ENCODE measurements at regions not wholly inside any gene's neighbourhood (a gene's known extent, or its start where the extent isn't known, plus 50 kb on each side); places are given as distances from the start of the nearest gene placed in this dataset.
A peak's percentile ranks its signal among the peaks of the same experiment; 100 is the strongest.

DNA sequence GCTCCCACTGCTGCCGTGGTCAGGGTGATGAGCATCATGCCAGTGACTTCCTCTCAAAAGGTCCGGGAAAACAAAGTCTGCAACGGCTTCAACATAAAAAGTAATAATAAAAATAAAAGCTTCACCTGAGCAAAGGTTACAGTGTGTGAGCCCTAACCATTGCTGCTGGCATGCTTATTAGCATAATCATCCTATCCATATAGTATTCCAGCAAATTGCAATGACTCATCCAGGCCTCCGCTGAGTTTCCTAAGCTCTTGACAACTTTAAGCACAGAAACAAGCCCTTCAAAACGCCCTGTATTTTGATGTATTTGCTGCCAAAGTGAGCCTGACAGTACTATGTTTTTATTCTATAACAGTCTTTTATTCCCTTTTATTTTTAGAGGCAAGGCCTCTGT lies 100.5 kb downstream of the AASDH start:
- DNase-seq, result no peak

DNA sequence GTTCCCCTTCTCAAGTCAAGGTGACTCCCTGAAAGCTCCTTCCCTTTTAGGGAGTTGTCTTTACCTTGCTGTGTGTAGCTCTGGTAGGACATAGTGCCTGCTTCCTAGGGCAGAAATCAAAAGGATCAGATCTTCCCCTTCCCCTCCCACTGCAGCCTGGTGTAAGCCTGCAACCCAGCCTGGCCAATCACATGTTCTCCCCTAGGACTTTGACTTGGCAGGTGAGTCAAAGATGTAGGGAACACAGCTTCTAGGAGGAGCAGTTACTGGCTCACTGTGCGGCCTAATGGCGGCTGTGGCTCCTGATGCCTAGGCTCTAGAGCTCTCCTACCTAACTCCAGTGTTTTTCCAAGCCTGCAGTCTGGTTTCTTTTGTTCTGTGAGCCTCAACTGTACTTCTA lies 103.9 kb downstream of the AASDH start:
- no peak for DNase-seq

DNA sequence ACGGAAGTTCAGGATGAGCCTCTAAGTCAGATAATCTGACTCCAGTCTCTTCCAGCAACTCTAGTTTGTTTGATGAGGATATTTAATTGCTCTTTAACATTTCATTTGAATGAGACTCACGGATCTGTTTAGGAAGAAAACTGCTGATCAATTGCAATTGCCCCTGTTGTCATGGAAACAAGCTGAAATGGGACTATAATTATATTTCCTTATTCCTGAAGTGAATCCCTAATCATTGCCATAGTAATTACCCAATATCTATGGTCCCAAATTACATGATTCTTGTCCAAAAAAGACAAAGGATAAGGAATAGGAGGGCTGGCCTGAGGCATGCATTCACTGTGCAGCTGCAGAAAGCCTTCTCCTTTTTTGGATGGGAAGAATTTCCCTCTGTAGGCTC lies 105.3 kb downstream of the AASDH start:
- DNase-seq, result no peak

DNA sequence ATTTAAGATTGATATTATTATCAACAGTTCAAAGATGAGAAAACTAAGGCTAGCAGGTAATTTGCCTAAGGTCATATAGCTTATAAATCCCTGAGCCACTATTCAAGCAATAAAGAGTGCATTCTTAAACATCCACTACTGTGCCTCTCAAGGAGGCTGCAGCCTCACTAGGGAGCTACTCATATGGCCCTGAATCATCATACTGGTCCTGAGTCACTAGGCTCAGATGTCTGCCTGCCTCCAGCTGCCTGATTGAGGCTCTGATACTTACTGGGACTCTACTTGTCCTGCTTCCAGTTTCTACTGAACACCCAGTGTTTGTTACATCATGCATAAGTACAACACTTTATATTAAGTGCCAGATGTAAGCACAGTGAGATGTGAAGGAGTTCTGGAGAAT lies 110.7 kb downstream of the AASDH start:
- DNase-seq, result no peak

DNA sequence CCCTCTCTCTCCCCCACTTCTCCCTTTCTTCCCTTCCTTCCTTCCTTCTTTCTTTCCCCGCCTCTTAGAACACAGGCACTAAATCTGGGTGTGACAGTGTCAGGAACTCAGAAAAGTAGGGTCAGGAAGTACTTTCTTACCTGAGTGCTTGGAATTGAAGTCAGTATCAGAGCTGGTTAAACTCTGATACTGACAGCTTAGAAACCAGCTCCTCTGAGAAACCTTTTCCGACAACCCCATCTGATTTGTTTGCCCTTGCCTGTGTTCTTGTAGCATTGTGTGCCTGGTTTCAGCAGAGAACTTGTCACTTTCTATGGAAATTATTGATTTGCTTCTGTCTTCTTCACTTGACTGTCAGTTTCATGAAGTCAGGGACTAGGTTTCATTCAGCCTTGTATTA lies 113.9 kb downstream of the AASDH start:
- no peak for DNase-seq

DNA sequence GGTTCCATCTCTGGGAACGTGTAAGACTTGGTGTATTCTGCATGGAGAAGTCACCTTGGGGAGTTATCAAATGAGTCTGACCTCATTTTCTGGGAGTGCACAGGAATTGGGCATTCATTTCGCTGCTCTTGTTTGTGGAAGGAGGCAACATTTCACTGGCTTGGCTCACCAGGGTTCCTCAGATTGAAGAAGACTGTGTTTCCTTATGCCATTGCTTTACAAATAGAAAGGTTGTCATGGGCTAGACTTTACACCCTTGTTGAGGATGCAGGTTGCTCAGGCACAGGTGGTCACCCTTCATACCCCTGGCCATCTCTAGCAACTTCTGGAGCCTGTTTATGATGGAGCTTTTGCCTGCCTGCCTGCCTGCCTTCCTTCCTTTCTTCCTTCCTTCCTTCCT lies 114.4 kb downstream of the AASDH start:
- no peak for DNase-seq

DNA sequence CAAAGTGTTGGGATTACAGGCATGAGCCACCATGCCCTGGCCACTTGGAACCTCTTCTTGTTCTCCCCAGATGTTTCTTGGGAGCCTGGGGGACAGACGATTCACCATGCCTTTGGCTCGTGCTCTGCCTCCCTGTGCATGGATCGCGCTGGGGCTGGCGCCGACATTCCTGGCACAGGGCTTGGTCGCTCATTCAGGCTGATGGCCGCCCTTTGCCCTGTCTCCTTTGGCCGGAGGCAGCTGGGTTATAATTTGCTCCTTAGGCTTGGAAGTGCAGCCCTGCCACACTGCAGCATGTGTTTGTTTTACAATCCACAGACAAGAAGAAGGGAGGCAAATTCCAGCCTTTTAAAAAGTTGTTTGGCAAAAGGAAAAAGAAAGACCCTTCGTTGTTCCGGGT lies 115.3 kb downstream of the AASDH start:
- no peak for DNase-seq

DNA sequence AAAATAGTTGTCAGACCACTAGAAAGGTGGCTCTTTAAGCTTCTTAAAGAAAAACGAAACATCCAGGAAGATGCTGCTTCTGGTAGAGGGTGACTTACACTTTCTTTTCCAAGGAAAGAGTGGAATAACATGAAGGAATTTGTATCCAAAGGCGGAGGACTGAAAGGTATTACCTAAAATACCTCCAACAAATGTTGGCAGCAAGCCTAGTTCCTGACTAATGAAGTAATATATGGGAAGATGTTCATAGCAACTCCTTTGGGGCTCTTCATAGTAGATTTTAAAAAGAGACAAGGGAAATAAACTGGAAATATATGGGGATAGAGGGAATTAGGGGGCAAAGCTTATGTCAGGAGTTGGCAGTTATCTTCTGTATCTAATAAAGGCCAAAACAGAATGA lies 116.2 kb downstream of the AASDH start:
- no peak for DNase-seq

DNA sequence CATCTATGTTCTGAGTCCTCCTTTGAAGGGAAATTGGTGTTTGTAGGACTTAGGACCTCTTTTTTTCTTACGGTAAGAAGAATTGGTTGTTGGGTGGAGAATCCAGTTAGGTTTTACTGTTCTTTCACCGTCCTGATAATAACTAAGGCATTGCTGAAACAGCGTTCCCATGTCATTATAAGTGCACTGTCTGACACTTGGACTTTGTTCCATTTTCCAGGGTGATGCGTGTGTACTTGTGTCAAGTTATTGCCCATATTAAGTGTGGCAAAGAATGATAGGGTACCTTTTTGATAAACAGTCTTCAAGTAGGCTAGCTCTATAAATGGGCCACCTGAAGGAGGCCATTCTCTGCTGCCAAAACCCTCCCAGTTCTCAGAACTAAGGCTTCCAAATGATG lies 119.7 kb downstream of the AASDH start:
- no peak for DNase-seq

DNA sequence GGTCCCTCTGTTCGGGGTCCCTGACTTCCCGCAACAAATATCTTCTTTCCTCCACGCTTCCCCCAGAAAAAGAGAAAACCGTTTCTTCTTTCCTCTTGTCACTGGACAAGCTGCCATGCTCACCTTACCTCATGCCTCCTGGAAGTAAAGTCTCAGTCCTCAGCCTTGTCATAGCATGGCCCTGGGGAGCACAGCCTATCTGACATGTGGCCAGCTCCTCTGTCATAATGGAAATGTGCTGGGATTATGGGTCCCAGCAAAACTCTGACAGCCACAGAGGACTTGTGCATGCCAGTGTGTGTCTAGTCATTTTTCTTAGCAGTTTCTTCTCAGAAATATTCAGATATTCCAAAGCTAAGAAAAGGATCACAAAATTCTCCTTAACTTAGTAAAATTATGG lies 122.4 kb downstream of the AASDH start:
- no peak for DNase-seq

DNA sequence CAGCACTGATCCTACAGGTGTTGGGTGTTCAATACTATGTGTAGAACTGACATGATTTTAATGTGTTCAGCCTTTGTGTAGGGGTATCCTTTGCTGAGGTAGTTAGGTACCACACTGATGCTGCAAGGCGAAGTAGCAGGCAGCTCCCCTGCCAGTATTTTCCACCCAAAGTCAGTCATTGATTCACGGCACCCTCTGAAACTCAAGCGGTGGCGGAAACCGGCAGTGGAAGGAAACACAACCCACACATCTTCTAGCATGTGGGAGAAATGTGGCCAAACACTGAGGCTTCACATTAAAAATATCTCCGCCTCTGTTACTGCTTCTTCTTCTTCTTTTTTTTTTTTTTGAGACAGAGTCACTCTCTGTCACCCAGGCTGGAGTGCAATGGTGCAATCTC lies 126.3 kb downstream of the AASDH start:
- DNase-seq, result peak; percentile 69

DNA sequence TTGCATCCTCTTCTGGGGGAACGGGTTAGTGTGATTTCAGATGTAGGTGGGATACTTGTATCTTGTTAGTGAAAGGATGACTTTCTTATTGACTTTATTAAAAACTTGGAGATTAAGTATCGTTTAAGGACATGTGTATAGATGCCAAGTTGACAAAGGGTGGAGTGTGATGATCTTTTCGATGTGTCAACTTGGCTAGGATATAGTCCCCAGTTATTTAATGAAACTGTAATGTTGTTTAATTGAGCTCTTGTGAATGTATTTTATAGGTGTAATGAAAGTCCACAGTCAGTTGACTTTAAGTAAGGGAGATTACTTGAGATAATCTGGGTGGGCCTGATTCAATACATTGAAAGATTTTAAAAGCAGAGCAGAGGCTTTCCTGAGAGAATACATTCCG lies 127.0 kb downstream of the AASDH start:
- no peak for DNase-seq

DNA sequence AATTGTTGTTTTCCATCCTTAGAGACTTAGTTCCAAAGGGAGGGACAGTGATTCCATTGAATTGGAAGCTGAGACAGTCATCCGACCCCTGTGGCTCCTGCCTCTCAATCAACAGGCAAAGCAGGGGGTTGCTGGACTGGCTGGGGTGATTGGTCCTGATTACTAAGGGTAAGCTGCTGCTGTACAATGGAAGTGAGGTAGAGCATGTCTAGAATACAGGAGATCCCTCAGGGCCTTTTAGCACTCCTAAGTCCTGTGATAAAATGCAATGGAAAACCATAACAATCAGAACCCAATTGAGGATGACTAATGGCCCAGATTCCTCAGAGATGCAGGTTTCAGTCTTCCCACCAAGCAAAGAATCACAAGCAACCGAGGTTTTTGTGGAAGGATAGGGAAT lies 127.6 kb downstream of the AASDH start:
- DNase-seq, result no peak

DNA sequence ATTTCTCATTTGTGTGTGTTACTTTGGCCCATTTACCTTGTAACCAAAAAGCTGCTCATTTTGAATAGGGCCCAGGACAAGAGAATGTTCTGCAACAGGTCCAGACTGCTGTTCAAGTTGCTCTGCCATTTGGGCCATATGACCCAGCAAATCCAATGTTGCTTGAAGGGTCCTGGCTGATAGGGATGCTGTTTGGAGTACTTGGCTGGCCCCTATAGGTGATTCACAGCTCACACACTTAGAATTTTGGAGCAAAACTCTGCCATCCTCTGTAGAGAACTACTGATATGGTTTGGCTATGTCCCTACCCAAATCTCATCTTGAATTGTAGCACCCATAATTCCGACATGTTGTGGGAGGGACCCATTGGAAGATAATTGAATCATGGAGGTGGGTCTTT lies 131.5 kb downstream of the AASDH start:
- no peak for DNase-seq

DNA sequence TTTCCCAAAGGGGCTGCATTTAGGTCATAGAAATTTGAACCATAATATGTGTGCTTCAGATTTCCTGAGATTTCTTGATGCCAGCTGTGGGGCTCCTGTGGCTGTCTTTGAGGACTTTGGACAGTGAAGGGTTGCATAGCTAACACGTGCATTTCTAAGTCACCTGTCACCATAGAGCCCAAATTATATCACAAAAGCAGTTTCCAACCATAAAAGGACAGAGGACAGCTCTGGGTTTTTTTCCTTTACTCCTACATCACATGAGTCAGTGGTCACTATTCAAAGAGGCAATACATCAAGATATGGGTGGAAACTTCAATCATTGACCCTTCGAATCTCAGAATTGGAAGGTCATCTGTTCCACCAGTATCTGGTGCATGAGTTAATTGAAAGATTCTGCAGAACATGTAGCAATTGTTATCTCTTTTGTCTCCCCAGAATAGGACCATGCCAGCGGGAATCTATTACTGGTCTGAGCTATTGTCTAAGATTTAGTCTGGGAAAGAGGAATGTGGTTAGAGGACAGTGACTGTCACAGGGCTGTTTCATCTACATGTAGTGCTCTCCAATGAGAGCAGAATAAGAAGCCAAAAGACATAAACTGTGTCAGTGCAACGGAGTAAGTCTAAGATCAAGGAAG lies 133.5 kb downstream of the AASDH start:
- no peak for DNase-seq

DNA sequence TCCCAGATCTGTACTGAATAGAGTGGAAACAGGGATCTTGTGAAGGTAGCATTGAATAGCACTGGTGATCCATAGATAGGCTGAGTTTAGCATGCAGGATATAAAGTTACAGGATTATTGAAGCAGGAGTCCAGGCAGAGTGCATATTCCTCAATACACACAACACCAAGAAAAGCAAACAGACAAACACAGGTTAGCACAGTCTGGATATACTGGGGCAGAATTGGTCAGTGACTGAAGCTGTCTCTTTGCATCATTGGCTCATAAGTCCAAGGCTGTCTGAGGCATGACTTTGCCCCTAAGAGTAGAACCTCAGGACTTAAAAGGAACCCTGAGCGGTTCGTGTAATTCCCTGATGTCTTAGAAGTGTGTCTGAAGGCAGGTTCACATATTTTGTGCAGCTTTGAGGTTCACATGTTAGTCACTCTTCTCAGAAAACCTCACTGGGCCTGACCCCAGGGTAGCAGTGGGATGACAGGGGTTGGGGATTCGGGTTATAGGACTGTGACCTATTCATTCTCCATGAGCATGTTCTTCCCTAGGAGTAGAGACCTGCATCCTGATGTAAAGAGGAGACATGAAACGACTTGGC lies 134.6 kb downstream of the AASDH start:
- no peak for DNase-seq

DNA sequence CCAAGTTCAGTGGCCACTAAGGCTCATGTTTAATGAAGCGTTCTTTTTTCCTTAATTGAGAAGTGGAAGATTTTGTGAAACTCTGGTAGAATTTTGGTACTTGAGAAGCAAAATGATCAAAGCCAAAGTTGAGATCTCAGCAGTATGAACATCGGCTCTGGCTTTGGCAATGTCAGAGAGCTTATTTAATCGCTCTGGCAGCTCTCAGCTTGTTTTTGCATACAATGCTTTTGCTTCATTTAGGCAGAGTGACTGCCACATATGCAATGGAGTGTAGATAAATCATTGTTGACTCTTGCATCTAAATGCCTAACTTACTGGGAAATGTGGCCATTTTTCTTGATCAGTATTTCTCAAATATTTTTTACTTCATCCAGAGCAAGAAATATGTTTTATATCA lies 135.7 kb downstream of the AASDH start:
- DNase-seq, result no peak

DNA sequence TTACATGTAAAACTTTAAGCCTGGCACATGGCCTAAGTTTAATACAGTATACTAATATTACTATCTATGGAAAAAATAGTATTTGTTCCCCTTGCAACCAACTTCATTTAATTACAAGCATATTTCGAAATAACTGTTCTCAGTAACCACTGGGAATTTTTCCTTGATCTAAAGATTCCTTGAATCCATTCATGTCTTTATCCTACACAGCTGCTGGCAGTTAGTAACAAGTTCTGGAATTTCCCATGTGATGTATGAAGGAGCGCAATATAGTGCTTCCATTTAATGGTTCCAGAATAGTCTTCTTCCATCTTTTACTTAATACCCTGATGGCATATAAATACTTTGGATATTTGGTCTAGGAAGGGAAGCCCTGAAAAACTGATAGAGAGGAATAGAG lies 136.5 kb downstream of the AASDH start:
- no peak for DNase-seq

DNA sequence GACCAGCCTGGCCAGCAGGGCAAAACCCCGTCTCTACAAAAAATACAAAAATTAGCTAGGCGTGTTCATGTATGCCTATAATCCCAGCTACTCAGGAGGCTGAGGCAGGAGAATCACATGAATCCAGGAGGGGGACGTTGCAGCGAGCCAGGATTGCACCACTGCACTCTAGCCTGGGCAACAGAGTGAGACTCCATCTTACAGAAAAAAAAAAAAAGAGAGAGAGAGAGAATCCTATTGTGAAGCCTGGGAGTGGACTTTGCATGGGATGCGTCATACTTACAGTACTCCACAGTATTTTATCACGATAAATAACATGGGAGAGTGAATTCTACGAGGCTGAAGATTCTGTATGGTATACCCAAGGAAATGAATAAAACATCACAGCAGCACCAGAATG lies 139.6 kb downstream of the AASDH start:
- no peak for DNase-seq

DNA sequence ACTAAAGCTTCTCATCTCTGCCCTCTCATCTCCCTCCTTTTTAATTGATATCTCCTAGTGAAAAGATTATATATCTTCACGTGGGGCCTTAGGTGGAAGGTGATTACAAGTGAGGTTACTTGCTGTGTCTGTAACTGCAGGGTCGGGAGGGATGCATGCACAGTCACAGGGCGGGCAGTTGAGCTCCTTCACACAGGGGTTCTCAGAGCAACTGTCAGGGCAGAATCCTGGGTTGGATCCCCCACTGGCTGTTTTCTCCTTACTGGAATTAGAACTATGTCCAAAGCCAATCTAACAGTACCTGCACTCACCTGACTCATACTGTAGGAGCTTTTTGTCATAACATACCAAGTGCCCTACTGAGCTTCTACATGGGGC lies 141.1 kb downstream of the AASDH start:
- DNase-seq, result no peak

DNA sequence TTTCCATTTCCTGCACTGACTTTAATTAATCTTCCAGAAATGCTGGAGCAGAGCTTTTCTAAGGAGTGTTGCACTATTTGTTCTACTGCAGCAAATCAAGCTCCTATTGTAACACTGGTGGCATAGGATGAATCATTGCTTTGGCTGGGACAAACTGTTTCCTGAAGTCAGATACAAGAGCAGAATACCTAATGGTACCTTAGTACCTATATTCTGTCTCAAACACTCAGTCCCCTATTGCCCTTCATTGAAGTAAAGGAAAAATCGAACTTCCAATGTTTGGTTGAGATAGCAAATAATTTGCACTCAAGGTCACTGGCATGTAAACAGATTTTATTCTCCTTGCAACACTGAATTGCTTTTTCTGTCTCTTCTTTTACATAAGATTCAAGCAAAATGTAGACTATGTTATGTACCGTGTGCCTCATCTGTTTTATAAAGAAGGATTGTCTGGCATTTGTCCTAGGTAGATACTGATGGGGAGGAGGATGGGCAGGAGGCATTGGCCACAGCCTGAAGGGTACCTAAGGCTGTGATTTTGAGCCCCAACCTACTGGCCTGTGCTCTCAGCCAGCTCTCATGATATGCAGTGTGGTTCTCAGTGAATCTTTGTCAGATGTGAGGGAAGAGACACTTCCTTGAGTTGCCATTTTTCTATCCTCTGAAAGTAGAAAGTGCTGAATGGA lies 141.6 kb downstream of the AASDH start:
- no peak for DNase-seq

DNA sequence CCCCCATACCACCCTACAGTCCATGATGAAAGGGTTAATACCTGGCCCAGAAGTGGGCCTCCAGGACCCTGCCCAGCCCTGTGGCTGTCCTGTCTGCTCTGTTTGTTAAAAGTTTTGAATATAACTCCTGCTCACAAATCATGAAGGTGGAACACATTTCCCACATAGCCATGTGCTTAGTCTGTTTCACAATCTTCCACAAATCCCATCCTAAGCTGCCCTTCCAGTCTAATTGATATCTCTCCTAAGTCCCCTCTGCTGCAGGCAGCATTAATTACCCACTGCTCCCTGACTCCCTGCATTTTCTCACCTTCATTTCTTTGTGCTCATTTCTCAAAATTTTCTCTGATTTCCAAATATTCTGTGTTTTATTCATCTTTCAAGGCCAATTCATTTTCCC lies 142.6 kb downstream of the AASDH start:
- no peak for DNase-seq

DNA sequence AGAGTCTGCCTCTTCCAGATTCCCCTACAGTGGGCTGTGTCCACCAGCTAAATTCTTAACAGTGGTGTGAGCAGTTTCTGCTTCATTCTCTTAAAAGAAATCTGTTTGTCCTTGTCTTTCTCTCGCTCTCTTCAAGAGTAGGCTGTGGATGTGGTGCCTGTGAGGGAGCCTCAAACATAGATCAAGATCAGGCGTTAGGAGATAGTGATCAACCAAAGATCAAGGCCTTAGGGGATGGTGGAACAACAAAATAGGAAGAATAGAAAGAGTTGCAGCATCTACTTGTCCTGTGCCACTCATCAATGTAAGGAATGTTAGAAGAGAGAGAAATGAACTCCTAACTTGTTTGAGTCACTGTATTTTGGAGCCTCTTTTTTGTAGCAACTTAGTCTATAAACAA lies 144.2 kb downstream of the AASDH start:
- DNase-seq, result no peak

DNA sequence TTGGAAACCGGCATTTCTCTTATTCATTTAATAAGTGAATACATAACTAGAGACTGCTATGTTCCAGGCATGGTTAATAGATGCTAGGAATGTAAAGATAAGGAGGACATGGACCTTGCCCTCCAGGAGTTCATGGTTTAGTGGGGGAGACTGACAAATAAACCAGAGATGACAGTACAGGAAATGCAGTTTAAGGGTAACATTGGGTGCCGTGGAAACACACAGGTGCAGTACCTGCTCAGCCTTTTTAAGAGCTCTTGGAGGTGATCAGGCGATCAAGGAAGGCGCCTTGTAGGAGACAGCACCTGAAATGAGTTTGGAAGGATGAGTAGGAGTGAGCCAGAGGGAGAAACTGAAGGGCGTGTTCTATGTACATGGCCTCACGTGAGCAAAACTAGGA lies 145.8 kb downstream of the AASDH start:
- DNase-seq, result no peak

Measured in activated CD8-positive, alpha-beta memory T cell treated with anti-CD3 and anti-CD28 coated beads, Interleukin-2, amount 50 U/mL, for 48 hours (primary cell).